Mucosa of rectum (tissue), 2 donors: ENCODE measurements at regions not wholly inside any gene's neighbourhood (a gene's known extent, or its start where the extent isn't known, plus 50 kb on each side); places are given as distances from the start of the nearest gene placed in this dataset.
A peak's percentile ranks its signal among the peaks of the same experiment; 100 is the strongest.

ENCODE experiments used
- H3K27ac ChIP-seq, 2 donors: one replicate each; pipeline ENCODE4 v1.7.0; 2013; ENCODE audit warnings: inconsistent platforms in 2 of 2, low read depth in 2 of 2, low read length in 2 of 2
- H3K27me3 ChIP-seq, 2 donors: one replicate each; pipeline ENCODE4 v1.7.0; 2013; ENCODE audit warnings: low read length in 2 of 2; ENCODE audit not compliant: control insufficient read depth in 2 of 2, insufficient read depth in 2 of 2
- H3K36me3 ChIP-seq, 2 donors: one replicate each; pipeline ENCODE4 v1.7.0; 2013; ENCODE audit warnings: low read length in 2 of 2; ENCODE audit not compliant: control insufficient read depth in 2 of 2, insufficient read depth in 2 of 2
- H3K4me1 ChIP-seq, 2 donors: one replicate each; pipeline ENCODE4 v1.7.0; 2013; ENCODE audit warnings: low read length in 2 of 2, mild to moderate bottlenecking in 1 of 2; ENCODE audit not compliant: control insufficient read depth in 2 of 2, insufficient read depth in 2 of 2
- H3K4me3 ChIP-seq, 2 donors: one replicate each; pipeline ENCODE4 v1.7.0; 2013; ENCODE audit warnings: low read length in 2 of 2
- H3K9ac ChIP-seq, 2 donors: one replicate each; pipeline ENCODE4 v1.7.0; 2013; ENCODE audit warnings: low read length in 2 of 2, low read depth in 1 of 2, mild to moderate bottlenecking in 1 of 2
- H3K9me3 ChIP-seq, 2 donors: one replicate each; pipeline ENCODE4 v1.7.0; 2013; ENCODE audit warnings: low read length in 2 of 2; ENCODE audit not compliant: control insufficient read depth in 2 of 2
- donor health status: healthy.
- donor health status: Normal muscosa, but diverticular disease.

DNA sequence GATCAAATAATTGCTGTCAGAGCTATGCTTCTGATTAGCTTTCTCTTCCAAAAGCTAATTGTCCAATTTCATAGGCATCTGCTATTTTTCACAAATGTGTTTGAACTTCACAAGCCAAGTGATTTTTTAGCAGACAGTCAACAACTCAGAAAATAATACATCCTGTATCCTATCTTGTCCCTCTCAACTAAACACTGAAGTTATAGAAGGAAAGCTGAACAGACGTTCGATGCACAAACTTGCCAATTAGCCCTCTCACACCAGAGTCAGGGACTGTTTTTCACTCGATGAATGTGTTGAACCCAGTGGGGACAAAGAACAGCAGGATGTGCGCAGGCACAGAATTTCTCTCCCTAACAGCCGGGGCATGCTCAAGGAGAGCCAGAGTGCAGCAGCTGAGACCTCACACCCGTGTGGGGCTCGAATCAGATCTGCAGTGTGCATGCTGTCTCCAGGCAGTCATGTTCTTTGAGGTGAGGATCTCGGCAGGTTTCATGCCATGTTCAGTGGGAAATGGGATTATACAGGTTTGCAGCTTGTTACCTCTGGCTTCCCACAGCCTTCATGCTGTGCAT lies 246.7 kb upstream of the SDK2 start:
- H3K27ac ChIP-seq = no peak overlapping the region
- H3K4me3 ChIP-seq = no peak overlapping the region
- H3K9me3 ChIP-seq = no peaks in the 10 kb centered on the region
- no peaks in the 10 kb centered on the region for H3K36me3 ChIP-seq
- no peak overlapping the region for H3K9ac ChIP-seq
- H3K4me1 ChIP-seq = no peaks in the 10 kb centered on the region
- peaks cover 4% of the 10 kb centered on the region in 2 donors for H3K27me3 ChIP-seq

DNA sequence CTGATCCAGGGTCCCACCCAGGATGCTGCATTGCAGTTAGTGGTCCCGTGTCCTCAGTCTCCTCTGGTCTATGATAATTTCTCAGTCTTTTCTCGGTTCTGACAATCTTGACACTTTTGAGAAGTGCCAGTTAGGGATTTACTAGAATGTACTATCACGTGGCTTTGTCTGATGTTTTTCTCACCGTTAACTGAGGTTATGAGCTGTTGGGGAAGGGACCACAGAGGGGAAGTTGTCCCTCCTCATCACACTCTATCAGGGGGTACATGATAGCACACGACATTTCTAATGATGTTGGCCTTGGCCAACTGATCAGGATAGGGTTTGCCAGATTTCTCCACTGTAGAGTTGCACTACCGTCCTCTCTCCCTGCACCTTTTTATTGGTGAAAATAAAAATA lies 250.9 kb upstream of the SDK2 start:
- Histone ChIP-seq H3K9me3 (no peaks in the 10 kb centered on the region), H3K4me1 (no peaks in the 10 kb centered on the region), H3K27ac (no peak overlapping the region), H3K9ac (no peak overlapping the region), H3K36me3 (no peaks in the 10 kb centered on the region), H3K4me3 (no peak overlapping the region), H3K27me3 (peaks cover 5 to 15% of the 10 kb centered on the region in 2 donors)

DNA sequence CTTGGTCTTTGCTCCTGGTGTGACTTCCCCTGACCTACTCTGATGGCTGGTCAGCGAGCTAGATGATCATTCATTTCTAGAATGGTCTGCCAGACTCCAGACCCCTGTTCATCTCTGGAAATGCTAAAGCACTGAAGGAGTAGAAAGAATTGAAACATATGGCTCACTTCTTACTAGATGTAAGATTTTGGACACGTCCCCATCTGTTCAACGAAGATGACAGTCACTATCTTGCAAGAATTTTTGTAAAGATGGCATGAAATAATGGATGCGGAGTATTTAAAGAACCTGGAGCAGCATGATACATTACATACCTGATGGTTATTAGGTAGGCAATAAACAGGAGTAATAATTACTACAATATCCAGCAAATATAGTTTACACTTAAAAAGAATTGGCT lies 252.7 kb upstream of the SDK2 start:
- Histone ChIP-seq H3K27ac (no peak overlapping the region), H3K9ac (no peak overlapping the region), H3K4me1 (peaks cover 0 to 6% of the 10 kb centered on the region in 2 donors), H3K9me3 (no peaks in the 10 kb centered on the region), H3K27me3 (peaks cover 14 to 22% of the 10 kb centered on the region in 2 donors), H3K36me3 (no peaks in the 10 kb centered on the region), H3K4me3 (no peak overlapping the region)

DNA sequence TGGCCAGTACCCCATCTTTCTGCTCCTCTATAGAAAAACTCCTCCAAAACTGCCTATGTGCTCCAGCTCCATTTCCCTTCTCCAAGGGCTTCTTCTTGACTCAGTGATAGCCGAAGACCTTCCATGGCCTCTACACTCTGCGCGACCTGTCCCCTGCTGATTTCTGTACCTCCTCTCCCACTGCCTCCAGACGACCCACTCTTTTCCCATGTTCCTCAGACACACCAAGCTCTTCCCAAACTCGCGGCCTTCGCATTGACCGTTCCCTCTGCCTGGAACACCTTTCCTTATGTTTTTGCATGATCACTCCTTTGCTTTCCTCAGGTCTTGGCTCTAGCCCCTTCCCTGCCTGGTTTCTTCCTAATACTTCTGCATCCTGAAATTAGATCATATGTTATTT lies 255.6 kb upstream of the SDK2 start:
- Histone ChIP-seq H3K9me3 (no peaks in the 10 kb centered on the region), H3K27me3 (peaks cover 27 to 30% of the 10 kb centered on the region in 2 donors), H3K4me3 (no peak overlapping the region), H3K9ac (no peak overlapping the region), H3K4me1 (peaks cover 0 to 6% of the 10 kb centered on the region in 2 donors), H3K36me3 (no peaks in the 10 kb centered on the region), H3K27ac (no peak overlapping the region)

DNA sequence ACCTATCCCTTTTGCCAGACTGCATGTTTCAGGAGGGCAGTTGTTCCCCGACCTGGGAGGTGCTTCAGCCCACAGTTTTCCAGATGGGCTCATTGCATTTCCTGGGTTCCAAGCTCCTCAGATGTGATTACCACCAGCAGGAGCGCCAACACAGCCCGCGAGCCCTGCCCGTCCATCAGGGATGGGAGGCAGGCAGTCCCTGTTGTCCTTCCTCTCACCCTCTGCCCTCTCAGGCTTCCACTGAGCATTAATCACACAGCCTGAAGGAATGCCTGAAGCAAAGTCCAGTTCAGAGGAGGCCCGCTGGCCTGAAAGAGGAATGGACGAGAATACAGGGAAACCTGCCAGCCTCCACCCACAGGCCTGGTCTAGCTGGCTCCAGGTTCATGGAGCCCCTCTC lies 256.3 kb upstream of the SDK2 start:
- Histone ChIP-seq H3K4me1 (peaks cover 0 to 6% of the 10 kb centered on the region in 2 donors), H3K9me3 (no peaks in the 10 kb centered on the region), H3K4me3 (no peak overlapping the region), H3K9ac (no peak overlapping the region), H3K27ac (no peak overlapping the region), H3K36me3 (no peaks in the 10 kb centered on the region), H3K27me3 (peaks cover 27 to 30% of the 10 kb centered on the region in 2 donors)

DNA sequence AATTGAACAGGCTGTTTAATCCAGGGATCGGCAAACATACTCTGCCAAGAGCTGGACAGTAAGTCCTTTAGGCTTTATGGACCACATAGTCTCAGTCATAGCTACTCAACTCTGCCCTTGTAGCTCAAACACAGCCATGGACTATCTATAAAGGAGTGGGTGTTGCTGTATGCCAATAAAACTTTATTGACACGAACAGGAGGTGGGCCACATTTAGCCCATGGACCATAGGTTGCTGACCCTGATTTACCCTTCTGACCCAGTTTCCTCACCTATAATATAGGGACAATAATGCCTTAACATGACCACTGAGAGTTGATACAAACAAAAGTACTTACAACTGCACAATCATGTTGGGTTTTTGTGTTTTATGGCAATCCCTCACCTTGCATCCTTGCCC lies 257.0 kb upstream of the SDK2 start:
- no peaks in the 10 kb centered on the region for H3K36me3 ChIP-seq
- H3K9ac ChIP-seq = no peak overlapping the region
- H3K9me3 ChIP-seq = no peaks in the 10 kb centered on the region
- peak overlapping the region in 1 of 2 donors; percentile 53 for H3K4me3 ChIP-seq
- H3K27me3 ChIP-seq = peaks cover 24 to 32% of the 10 kb centered on the region in 2 donors
- peaks cover 0 to 6% of the 10 kb centered on the region in 2 donors for H3K4me1 ChIP-seq
- no peak overlapping the region for H3K27ac ChIP-seq

DNA sequence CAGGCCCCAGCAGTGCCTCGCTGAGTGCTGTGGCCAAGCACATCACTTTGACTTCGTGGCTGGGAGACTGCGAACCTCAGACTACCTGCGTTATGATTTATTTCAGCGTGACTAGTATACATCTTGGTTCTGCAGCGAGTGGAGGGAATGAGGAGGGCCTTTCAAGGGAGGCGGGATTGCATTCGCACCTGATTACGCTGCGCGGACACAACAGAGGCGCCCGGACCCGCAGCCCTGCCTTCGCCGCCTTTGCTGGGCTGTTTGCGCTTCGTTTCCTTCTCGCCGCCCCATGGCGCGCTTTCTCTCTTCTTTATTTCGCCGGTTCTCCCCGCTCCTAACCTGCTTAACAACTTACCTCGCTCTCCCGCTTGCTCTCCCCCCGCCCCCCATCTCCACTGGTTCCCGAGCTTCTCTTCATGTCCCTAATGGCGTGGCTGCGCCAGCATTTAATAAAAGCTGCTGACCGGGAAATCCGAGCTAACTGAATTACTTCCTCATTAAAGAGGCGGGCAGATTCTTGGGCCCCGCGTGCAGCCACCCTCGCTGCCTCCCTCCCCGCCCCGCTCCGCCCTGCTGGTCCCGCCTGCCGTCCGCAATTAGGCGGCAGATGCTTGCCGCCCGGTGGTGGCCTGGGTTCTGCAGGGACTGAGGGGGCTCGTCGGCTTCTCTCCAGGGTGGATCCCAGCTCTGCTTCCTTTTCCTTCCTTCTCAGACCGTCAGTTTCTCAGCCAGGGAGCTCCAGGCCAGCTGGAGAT lies 257.6 kb upstream of the SDK2 start:
- H3K27ac ChIP-seq = no peak overlapping the region
- H3K27me3 ChIP-seq = peaks cover 26 to 37% of the 10 kb centered on the region in 2 donors
- peak overlapping the region; percentile 53 to 57 for H3K4me3 ChIP-seq
- H3K4me1 ChIP-seq = peaks cover 0 to 6% of the 10 kb centered on the region in 2 donors
- H3K9me3 ChIP-seq = no peaks in the 10 kb centered on the region
- no peaks in the 10 kb centered on the region for H3K36me3 ChIP-seq
- H3K9ac ChIP-seq = peak overlapping the region; percentile 5 to 19

DNA sequence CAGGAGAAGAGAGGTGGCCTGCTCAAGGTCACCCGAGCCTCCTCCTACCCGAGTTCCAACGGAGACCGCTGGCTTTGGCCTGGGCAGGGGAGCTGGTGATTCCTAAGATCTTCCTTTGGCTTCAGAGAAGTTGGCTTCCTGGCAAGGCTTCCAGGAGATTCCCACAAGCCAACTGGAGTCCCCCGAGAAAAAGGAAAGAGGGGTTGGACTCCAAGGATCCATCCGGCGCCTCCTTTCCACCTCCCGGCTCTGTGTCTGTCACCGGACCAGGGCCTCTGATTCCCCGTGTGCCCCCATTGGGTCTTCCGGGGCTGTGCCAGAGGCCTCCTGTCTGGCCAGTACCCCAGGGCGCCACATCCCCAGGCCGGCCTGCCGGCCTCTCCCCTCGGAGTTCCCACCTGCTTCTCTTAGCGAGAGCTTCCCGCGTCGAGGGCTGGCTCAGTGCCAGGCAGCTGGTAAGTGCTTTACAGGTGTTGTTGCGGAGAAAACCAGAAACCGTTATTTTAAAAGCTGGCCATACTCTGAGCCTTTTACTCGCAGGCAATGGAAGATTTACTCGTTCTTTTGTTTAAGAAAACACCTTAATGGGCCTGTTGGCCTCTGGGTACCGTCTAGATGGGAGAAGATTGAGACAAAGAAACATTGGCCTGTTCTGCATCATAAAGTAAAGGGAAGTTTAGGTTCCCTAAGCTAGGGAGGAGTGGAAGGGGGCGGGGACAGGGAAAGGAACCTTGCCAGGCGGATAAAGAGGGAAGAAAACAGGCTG lies 258.4 kb upstream of the SDK2 start:
- H3K4me3 ChIP-seq = peak overlapping the region; percentile 4 to 53
- H3K9me3 ChIP-seq = no peaks in the 10 kb centered on the region
- peaks cover 0 to 6% of the 10 kb centered on the region in 2 donors for H3K4me1 ChIP-seq
- H3K27ac ChIP-seq = no peak overlapping the region
- no peak overlapping the region for H3K9ac ChIP-seq
- peaks cover 23 to 37% of the 10 kb centered on the region in 2 donors for H3K27me3 ChIP-seq
- no peaks in the 10 kb centered on the region for H3K36me3 ChIP-seq

DNA sequence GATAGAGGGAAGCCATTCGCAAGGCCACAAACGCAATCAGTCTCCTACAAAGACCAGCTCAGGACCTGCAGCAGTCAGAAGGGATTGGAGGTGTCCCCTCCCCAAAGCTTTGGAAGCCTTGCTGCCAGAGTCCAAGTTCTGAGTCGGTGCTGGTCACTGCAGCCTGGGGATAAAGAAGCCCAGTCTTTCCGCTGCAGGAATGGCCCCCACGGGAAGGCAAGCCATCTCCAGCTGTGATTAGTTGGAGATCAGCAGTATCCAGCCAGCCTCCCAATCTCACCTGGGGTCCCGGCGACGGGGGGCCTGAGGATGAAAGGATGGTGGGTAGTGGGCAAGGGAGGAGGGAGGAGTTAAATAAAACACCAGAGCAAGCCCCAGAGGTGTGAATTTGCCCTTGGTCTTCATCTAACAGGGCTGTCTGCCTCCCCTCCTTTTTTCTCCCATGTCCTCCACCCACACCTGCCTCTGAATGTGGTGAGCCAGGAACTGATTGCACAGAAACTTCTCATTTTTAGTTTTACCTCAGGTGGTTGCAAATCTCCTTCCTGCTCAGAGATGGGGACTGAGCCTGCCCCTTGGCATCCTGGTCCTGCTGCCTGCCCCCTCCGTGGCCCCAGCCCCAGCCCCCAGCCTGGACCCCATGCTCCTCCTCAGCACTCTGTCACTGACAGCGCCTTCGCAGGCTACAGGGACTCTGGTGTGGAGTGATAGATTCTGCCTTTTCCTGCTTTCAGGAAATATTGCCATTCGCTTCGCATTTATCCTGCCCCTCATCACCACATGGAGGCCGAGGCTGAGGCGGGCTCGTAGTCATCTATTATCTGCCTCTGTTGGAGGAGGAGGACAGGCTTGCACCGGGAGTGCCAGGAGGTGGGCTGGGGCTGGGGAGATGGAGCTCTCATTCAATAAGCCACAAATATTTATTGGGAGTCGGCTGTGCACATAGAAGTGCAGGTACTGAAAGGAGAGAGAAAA lies 262.9 kb upstream of the SDK2 start:
- Histone ChIP-seq H3K9ac (no peak overlapping the region), H3K4me3 (no peak overlapping the region), H3K9me3 (no peaks in the 10 kb centered on the region), H3K36me3 (no peaks in the 10 kb centered on the region), H3K27ac (no peak overlapping the region), H3K27me3 (peaks cover 27 to 34% of the 10 kb centered on the region in 2 donors), H3K4me1 (no peaks in the 10 kb centered on the region)
